ENCODE measurements at regions not wholly inside any gene's neighbourhood (a gene's known extent, or its start where the extent isn't known, plus 50 kb on each side); places are given as distances from the start of the nearest gene placed in this dataset.

DNA sequence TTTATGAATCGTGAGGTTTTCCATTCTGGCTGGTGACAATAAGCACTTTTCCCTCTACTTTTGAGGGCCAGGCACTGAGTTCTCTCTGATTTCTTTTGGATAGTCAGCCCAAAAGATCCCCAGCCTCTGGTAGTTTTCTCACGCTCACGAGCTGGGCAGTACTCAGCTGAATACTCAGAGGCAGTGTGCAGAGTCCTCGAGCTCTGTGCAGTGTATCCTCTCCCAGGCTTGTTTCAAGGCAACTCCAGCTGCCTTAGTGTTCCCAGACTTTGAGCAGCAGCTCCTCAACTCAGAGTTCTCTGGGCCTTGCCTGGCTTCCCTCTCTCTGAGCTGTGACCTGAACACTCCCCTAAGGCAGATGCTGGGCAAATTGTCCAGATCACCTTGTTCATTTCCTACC, 59.1 kb upstream of the IQSEC1 start:
- no peak overlapping the region for H3K56ac ChIP-seq (ENCODE audit: extremely low read depth, insufficient read depth, low read length)

More for the DNA sequence above, 59.1 kb upstream of the IQSEC1 start:
- in situ Hi-C loops (cut with MboI; ENCODE audit: low sequenced_read_pairs) (no loop called here), dilution Hi-C loops (cut with HindIII; ENCODE audit: low sequenced_read_pairs, unreplicated experiment) (no loop called here), intact Hi-C loops (cut with micrococcal nuclease) (no loop called here)
- Histone ChIP-seq H3K4me1 (ENCODE audit: control insufficient read depth, insufficient read depth, low read length) (no peaks in the 10 kb centered on the region), H3K36me3 (ENCODE audit: control insufficient read depth, insufficient read depth, low read length) (no peaks in the 10 kb centered on the region), H3K9me1 (ENCODE audit: insufficient read depth, low read length) (no peaks in the 10 kb centered on the region), H4K8ac (ENCODE audit: low read depth in 2 of 2, low read length in 2 of 2) (no peak overlapping the region), H2BK5ac (ENCODE audit: low read depth, low read length, poor library complexity, severe bottlenecking) (no peak overlapping the region), H4K5ac (ENCODE audit: low read depth, low read length) (no peak overlapping the region), H3K9ac (ENCODE audit: low read depth, low read length) (no peak overlapping the region), H3K27me3 (ENCODE audit: control insufficient read depth, insufficient read depth, low read length) (peaks cover 2% of the 10 kb centered on the region; the same call in 1 of the 2 replicates), H2BK20ac (ENCODE audit: low read depth, low read length) (no peak overlapping the region), H2AK5ac (ENCODE audit: low read depth, low read length) (no peak overlapping the region), H3K9me3 (ENCODE audit: control insufficient read depth, insufficient read depth, low read length) (no peaks in the 10 kb centered on the region), H3K79me1 (ENCODE audit: low read depth in 1 of 2, low read length in 2 of 2) (no peaks in the 10 kb centered on the region), H3K23ac (ENCODE audit: low read depth, low read length) (no peak overlapping the region), H2AK9ac (replicated peaks; ENCODE audit: low read depth, low read length, poor library complexity) (no peak overlapping the region), H4K20me1 (ENCODE audit: insufficient read depth, low read length) (no peaks in the 10 kb centered on the region), H3K27ac (ENCODE audit: insufficient read depth, low read length) (no peak overlapping the region), H3K4me3 (ENCODE audit: insufficient read depth, low read depth, low read length) (no peak overlapping the region), H3K4me2 (ENCODE audit: low read depth, low read length) (no peak overlapping the region), H2AFZ (replicated peaks; ENCODE audit: low read length, poor library complexity) (no peak overlapping the region), H2BK120ac (ENCODE audit: low read depth, low read length) (no peak overlapping the region), H4K91ac (ENCODE audit: insufficient read depth, low read depth, low read length) (no peak overlapping the region), H3K18ac (ENCODE audit: low read depth, low read length) (no peak overlapping the region), H3K4ac (ENCODE audit: low read depth, low read length) (no peak overlapping the region), H3K14ac (replicated peaks; ENCODE audit: low read depth, low read length) (no peak overlapping the region), H2BK15ac (ENCODE audit: low read depth, low read length) (no peak overlapping the region)
- WGBS, 2 experiments (ENCODE audit: extremely low coverage in 2 of 2, insufficient read length in 1 of 2): 30% methylated on average over 4 of the region's 4 CpGs; no CpG with 5 or more reads in 1 of the 2 experiments
- DNase-seq: no peak
- no TSS peak for BruUV-seq (replicated peaks)
- ChIA-PET CTCF (no interaction called here), POLR2A (ENCODE audit: unreplicated experiment) (no interaction called here)
- ATAC-seq (ENCODE audit: low read depth): no peak
- TF ChIP-seq CHD1 (IDR thresholded peaks at IDR 0.05; ENCODE audit: low read depth, low read length) (no peak), FOS (IDR thresholded peaks at IDR 0.05; ENCODE audit: low read depth, low read length) (no peak), MAZ (IDR thresholded peaks at IDR 0.05; ENCODE audit: borderline replicate concordance, low read depth, low read length) (no peak), RAD21 (IDR thresholded peaks at IDR 0.05; ENCODE audit: low read length) (no peak), MAFK (IDR thresholded peaks at IDR 0.05; ENCODE audit: low read depth, low read length) (no peak), RCOR1 (IDR thresholded peaks at IDR 0.05; ENCODE audit: insufficient replicate concordance, low read length) (no peak), CEBPB (IDR thresholded peaks at IDR 0.05; ENCODE audit: low read depth, low read length) (no peak), POLR2A (IDR thresholded peaks at IDR 0.05; ENCODE audit: low read depth, low read length) (no peak), SMC3 (IDR thresholded peaks at IDR 0.05; ENCODE audit: low read depth, low read length) (no peak), NFE2L2 (IDR thresholded peaks at IDR 0.05; ENCODE audit: low read depth, low read length) (no peak)
- TF ChIP-seq, protein P1, sequence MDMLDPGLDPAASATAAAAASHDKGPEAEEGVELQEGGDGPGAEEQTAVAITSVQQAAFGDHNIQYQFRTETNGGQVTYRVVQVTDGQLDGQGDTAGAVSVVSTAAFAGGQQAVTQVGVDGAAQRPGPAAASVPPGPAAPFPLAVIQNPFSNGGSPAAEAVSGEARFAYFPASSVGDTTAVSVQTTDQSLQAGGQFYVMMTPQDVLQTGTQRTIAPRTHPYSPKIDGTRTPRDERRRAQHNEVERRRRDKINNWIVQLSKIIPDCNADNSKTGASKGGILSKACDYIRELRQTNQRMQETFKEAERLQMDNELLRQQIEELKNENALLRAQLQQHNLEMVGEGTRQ (IDR thresholded peaks at IDR 0.05; ENCODE audit: low read depth, low read length): no peak
- TF ChIP-seq, protein P2, sequence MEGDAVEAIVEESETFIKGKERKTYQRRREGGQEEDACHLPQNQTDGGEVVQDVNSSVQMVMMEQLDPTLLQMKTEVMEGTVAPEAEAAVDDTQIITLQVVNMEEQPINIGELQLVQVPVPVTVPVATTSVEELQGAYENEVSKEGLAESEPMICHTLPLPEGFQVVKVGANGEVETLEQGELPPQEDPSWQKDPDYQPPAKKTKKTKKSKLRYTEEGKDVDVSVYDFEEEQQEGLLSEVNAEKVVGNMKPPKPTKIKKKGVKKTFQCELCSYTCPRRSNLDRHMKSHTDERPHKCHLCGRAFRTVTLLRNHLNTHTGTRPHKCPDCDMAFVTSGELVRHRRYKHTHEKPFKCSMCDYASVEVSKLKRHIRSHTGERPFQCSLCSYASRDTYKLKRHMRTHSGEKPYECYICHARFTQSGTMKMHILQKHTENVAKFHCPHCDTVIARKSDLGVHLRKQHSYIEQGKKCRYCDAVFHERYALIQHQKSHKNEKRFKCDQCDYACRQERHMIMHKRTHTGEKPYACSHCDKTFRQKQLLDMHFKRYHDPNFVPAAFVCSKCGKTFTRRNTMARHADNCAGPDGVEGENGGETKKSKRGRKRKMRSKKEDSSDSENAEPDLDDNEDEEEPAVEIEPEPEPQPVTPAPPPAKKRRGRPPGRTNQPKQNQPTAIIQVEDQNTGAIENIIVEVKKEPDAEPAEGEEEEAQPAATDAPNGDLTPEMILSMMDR (conservative IDR thresholded peaks at IDR 0.05; ENCODE audit: low read depth, low read length): no peak
- TF ChIP-seq, protein P3, sequence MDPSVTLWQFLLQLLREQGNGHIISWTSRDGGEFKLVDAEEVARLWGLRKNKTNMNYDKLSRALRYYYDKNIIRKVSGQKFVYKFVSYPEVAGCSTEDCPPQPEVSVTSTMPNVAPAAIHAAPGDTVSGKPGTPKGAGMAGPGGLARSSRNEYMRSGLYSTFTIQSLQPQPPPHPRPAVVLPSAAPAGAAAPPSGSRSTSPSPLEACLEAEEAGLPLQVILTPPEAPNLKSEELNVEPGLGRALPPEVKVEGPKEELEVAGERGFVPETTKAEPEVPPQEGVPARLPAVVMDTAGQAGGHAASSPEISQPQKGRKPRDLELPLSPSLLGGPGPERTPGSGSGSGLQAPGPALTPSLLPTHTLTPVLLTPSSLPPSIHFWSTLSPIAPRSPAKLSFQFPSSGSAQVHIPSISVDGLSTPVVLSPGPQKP (IDR thresholded peaks at IDR 0.05; ENCODE audit: borderline replicate concordance, low read depth, low read length): no peak
